ENCODE measurements at regions not wholly inside any gene's neighbourhood (a gene's known extent, or its start where the extent isn't known, plus 50 kb on each side); places are given as distances from the start of the nearest gene placed in this dataset.

DNA sequence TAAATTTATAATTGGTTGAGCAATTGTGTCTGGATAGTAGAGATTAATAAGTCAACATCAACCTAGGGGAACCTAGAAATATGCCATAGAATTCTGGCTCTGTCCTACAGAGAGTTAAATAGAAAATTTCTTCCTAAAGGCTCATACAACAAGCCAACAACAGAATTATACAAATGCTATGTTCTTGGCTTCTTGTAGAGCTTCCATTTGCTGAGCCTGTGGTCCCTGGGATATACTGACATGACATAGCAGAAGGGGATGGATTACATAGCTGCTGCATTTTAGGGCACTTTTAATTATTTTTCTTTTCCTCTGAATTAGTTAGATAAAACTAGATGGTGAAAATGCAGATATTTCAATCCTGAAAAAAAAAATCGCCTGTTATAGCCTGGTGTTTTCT, 95.5 kb upstream of the ST6GAL2 start:
- TF ChIP-seq, protein P1, sequence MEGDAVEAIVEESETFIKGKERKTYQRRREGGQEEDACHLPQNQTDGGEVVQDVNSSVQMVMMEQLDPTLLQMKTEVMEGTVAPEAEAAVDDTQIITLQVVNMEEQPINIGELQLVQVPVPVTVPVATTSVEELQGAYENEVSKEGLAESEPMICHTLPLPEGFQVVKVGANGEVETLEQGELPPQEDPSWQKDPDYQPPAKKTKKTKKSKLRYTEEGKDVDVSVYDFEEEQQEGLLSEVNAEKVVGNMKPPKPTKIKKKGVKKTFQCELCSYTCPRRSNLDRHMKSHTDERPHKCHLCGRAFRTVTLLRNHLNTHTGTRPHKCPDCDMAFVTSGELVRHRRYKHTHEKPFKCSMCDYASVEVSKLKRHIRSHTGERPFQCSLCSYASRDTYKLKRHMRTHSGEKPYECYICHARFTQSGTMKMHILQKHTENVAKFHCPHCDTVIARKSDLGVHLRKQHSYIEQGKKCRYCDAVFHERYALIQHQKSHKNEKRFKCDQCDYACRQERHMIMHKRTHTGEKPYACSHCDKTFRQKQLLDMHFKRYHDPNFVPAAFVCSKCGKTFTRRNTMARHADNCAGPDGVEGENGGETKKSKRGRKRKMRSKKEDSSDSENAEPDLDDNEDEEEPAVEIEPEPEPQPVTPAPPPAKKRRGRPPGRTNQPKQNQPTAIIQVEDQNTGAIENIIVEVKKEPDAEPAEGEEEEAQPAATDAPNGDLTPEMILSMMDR (IDR thresholded peaks at IDR 0.05) = no peak
- no peak for TF ChIP-seq POLR2A (IDR thresholded peaks at IDR 0.05)

Data from uterus (tissue), 2 donors.